8988T (cell line): ENCODE measurements at regions not wholly inside any gene's neighbourhood (a gene's known extent, or its start where the extent isn't known, plus 50 kb on each side); places are given as distances from the start of the nearest gene placed in this dataset.

Experiments
- DNase-seq: peaks from one replicate; pipeline ENCODE4 v3.0.0; 2011

- no peak for DNase-seq
Measured at GRCh38 chr10:128958834-128959690, 508.0 kb upstream of the MGMT start.

- no peak for DNase-seq
Measured at GRCh38 chr10:128959746-128960145, 507.3 kb upstream of the MGMT start.

GRCh38 chr10:128960517-128960916 lies 506.5 kb upstream of the MGMT start:
- no peak for DNase-seq

- DNase-seq: no peak
Measured at GRCh38 chr10:128962182-128962581, 504.9 kb upstream of the MGMT start.

GRCh38 chr10:128963211-128964099 lies 503.6 kb upstream of the MGMT start:
- DNase-seq: no peak

- DNase-seq: no peak
Measured at GRCh38 chr10:128964100-128964403, 503.0 kb upstream of the MGMT start.

GRCh38 chr10:128967980-128968756 lies 498.9 kb upstream of the MGMT start:
- no peak for DNase-seq

- no peak for DNase-seq
Measured at GRCh38 chr10:128969551-128969950, 497.5 kb upstream of the MGMT start.

- no peak for DNase-seq
Measured at GRCh38 chr10:128971374-128972035, 495.5 kb upstream of the MGMT start.

- no peak for DNase-seq
Measured at GRCh38 chr10:128972036-128972405, 495.0 kb upstream of the MGMT start.

- no peak for DNase-seq
Measured at GRCh38 chr10:128973221-128973620, 493.8 kb upstream of the MGMT start.

GRCh38 chr10:128976856-128977255 lies 490.2 kb upstream of the MGMT start:
- no peak for DNase-seq

GRCh38 chr10:128978211-128978610 lies 488.8 kb upstream of the MGMT start:
- no peak for DNase-seq

GRCh38 chr10:128979405-128979804 lies 487.6 kb upstream of the MGMT start:
- DNase-seq: no peak

- no peak for DNase-seq
Measured at GRCh38 chr10:128981251-128981650, 485.8 kb upstream of the MGMT start.

GRCh38 chr10:128981881-128982615 lies 485.0 kb upstream of the MGMT start:
- DNase-seq: no peak

- DNase-seq: no peak
Measured at GRCh38 chr10:128982616-128982915, 484.5 kb upstream of the MGMT start.

GRCh38 chr10:128985036-128985435 lies 482.0 kb upstream of the MGMT start:
- DNase-seq: no peak

GRCh38 chr10:128990986-128991385 lies 476.1 kb upstream of the MGMT start:
- no peak for DNase-seq

GRCh38 chr10:128992770-128993169 lies 474.3 kb upstream of the MGMT start:
- no peak for DNase-seq

- no peak for DNase-seq
Measured at GRCh38 chr10:128993443-128993842, 473.6 kb upstream of the MGMT start.

- no peak for DNase-seq
Measured at GRCh38 chr10:128993911-128994538, 473.0 kb upstream of the MGMT start.
